HEK293T (cell line): ENCODE measurements at regions not wholly inside any gene's neighbourhood (a gene's known extent, or its start where the extent isn't known, plus 50 kb on each side); places are given as distances from the start of the nearest gene placed in this dataset.

Experiments used
- ARNT ChIP-seq: fragments of 450-650 bp; IDR thresholded peaks from 2 replicates; pipeline ENCODE4 v1.6.1; 2017; ENCODE audit warnings: mild to moderate bottlenecking
- FOXM1 ChIP-seq: fragments of 450-650 bp; IDR thresholded peaks from 2 replicates; pipeline ENCODE4 v1.6.1; 2017; ENCODE audit warnings: mild to moderate bottlenecking, borderline replicate concordance
- NFRKB ChIP-seq: fragments of 450-650 bp; IDR thresholded peaks from 2 replicates; pipeline ENCODE4 v1.6.1; 2016; ENCODE audit warnings: mild to moderate bottlenecking, moderate library complexity
- SP1 ChIP-seq: fragments of 450-650 bp; IDR thresholded peaks from 2 replicates; pipeline ENCODE4 v1.6.1; 2017
- ZNF384 ChIP-seq: fragments of 450-650 bp; IDR thresholded peaks from 2 replicates; pipeline ENCODE4 v1.6.1; 2016

- no peak for TF ChIP-seq SP1
- no peak for TF ChIP-seq ARNT
- no peak for TF ChIP-seq ZNF384
- no peak for TF ChIP-seq NFRKB
- no peak for TF ChIP-seq FOXM1
These were observed 91.5 kb upstream of the NALF2 start for GRCh38 chrX:69412661-69413060.
